ENCODE measurements at regions not wholly inside any gene's neighbourhood (a gene's known extent, or its start where the extent isn't known, plus 50 kb on each side); places are given as distances from the start of the nearest gene placed in this dataset.

DNA sequence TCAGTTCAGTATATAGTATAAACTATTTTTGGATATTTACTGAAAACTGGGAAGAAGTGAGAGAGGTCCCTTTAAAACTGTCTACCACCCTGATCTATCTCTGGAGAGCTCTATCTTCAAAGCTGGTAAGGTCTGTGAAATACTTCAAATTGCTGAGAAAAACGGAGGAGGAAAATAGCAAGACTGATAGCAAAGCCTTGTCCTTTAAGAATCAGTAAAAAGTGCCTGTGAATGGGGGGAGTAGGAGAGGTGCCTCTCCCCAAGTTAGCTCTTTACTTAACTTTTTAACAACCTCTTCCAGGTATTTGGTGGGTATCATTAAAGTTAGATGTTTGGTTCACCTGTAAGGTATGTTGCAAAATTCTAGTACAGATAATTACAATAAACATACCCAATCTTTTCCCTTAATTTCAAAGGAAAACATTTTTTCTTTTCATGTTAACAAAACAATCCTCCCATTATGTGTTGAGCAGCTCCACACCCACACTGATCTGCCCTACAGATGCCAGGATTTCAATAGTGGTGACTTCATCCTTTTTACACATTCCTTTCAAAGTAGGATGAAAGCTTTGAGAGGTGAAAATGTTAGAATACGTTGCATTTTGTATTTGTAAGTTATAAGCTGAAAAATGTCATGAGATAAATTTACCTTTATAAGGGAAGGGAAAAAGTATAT lies 149.2 kb downstream of the CRPPA start:
- Histone ChIP-seq H3K4me3 (ENCODE audit: low read length in 3 of 3) (no peak overlapping the region), H3K36me3 (ENCODE audit: control insufficient read depth in 2 of 3, insufficient read depth in 3 of 3, low read length in 3 of 3) (no peaks in the 10 kb centered on the region), H3K9me3 (ENCODE audit: control insufficient read depth in 2 of 3, insufficient read depth in 1 of 3, low read length in 3 of 3) (peaks cover 0 to 4% (median 0%) of the 10 kb centered on the region in 3 donors), H3K27ac (ENCODE audit: low read depth in 2 of 2, low read length in 2 of 2) (no peak overlapping the region), H3K4me1 (ENCODE audit: control insufficient read depth in 2 of 3, insufficient read depth in 2 of 3, low read depth in 1 of 3, low read length in 3 of 3) (peaks cover 0 to 2% (median 0%) of the 10 kb centered on the region in 3 donors), H3K27me3 (ENCODE audit: control insufficient read depth, insufficient read depth, low read length) (no peaks in the 10 kb centered on the region), H3K9ac (ENCODE audit: low read length in 3 of 3) (no peak overlapping the region)
- FAIRE-seq: no peak
- TF ChIP-seq, protein P1, sequence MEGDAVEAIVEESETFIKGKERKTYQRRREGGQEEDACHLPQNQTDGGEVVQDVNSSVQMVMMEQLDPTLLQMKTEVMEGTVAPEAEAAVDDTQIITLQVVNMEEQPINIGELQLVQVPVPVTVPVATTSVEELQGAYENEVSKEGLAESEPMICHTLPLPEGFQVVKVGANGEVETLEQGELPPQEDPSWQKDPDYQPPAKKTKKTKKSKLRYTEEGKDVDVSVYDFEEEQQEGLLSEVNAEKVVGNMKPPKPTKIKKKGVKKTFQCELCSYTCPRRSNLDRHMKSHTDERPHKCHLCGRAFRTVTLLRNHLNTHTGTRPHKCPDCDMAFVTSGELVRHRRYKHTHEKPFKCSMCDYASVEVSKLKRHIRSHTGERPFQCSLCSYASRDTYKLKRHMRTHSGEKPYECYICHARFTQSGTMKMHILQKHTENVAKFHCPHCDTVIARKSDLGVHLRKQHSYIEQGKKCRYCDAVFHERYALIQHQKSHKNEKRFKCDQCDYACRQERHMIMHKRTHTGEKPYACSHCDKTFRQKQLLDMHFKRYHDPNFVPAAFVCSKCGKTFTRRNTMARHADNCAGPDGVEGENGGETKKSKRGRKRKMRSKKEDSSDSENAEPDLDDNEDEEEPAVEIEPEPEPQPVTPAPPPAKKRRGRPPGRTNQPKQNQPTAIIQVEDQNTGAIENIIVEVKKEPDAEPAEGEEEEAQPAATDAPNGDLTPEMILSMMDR (IDR thresholded peaks at IDR 0.05; ENCODE audit: borderline replicate concordance, extremely low read depth, insufficient read depth): no peak
- intact Hi-C loops (cut with DNase I): no loop called here
- DNase-seq: no peak

DNA sequence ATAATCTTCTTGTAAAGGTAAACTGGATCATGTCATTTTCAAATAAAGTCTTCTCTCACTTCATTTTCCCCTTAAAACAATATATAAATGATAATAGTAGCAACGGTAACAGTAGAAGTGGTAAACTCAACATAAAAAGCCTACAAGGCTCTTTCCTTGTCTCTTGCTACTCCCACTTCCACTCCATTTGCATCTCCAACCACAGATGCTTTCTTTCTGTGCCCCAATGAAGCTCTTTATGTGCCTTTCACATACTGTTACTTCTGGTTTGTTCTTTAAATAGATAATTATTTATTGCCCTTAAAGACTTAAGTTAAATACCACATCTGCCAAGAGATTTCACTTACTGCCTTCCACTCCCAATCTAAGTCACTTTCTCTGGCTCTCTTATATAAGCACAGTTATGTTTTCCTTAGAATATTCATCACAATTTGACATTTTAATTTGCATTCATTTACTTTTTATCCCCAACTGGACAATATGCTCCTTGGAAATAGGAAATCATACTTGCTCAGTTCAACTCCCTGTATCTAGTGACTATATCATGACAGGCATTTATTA lies 149.9 kb downstream of the CRPPA start:
- FAIRE-seq (no peak), DNase-seq (peak in 2 of 5 donors; percentile 37 to 68)
- Histone ChIP-seq H3K4me1 (ENCODE audit: control insufficient read depth in 2 of 3, insufficient read depth in 2 of 3, low read depth in 1 of 3, low read length in 3 of 3) (peaks cover 0 to 2% (median 0%) of the 10 kb centered on the region in 3 donors), H3K4me3 (ENCODE audit: low read length in 3 of 3) (no peak overlapping the region), H3K27me3 (ENCODE audit: control insufficient read depth, insufficient read depth, low read length) (no peaks in the 10 kb centered on the region), H3K36me3 (ENCODE audit: control insufficient read depth in 2 of 3, insufficient read depth in 3 of 3, low read length in 3 of 3) (no peaks in the 10 kb centered on the region), H3K9ac (ENCODE audit: low read length in 3 of 3) (no peak overlapping the region), H3K9me3 (ENCODE audit: control insufficient read depth in 2 of 3, insufficient read depth in 1 of 3, low read length in 3 of 3) (peaks cover 0 to 4% (median 0%) of the 10 kb centered on the region in 3 donors), H3K27ac (ENCODE audit: low read depth in 2 of 2, low read length in 2 of 2) (no peak overlapping the region)
- intact Hi-C loops (cut with DNase I): no loop called here
- TF ChIP-seq, protein P1 (IDR thresholded peaks at IDR 0.05; ENCODE audit: borderline replicate concordance, extremely low read depth, insufficient read depth): no peak

DNA sequence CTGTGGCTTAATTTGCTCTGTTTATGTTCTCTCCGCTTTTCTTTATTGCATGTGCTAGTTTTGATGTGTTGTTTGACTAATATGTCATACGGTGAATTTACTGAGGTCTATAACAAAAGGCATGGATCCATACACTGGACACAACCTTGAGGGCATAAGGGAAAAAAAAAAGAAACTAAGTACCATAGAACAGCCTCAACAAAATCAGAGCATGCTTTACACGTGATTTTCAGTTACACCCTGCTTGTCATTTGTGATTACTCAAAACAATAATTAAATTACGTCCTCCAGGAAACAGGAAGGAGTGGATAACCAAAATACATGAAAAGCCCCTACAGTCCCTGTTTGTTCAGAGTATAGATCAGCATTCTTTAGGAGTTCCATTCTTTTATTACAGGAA lies 150.5 kb downstream of the CRPPA start:
- Histone ChIP-seq H3K4me3 (ENCODE audit: low read length in 3 of 3) (no peak overlapping the region), H3K4me1 (ENCODE audit: control insufficient read depth in 2 of 3, insufficient read depth in 2 of 3, low read depth in 1 of 3, low read length in 3 of 3) (peaks cover 0 to 2% (median 0%) of the 10 kb centered on the region in 3 donors), H3K9me3 (ENCODE audit: control insufficient read depth in 2 of 3, insufficient read depth in 1 of 3, low read length in 3 of 3) (peaks cover 0 to 4% (median 0%) of the 10 kb centered on the region in 3 donors), H3K27me3 (ENCODE audit: control insufficient read depth, insufficient read depth, low read length) (no peaks in the 10 kb centered on the region), H3K9ac (ENCODE audit: low read length in 3 of 3) (no peak overlapping the region), H3K36me3 (ENCODE audit: control insufficient read depth in 2 of 3, insufficient read depth in 3 of 3, low read length in 3 of 3) (no peaks in the 10 kb centered on the region), H3K27ac (ENCODE audit: low read depth in 2 of 2, low read length in 2 of 2) (no peak overlapping the region)
- FAIRE-seq (no peak), DNase-seq (no peak)
- intact Hi-C loops (cut with DNase I): no loop called here
- TF ChIP-seq, protein P1 (IDR thresholded peaks at IDR 0.05; ENCODE audit: borderline replicate concordance, extremely low read depth, insufficient read depth): no peak

Measured in kidney (tissue), 13 donors.